Esophagus squamous epithelium (tissue), 4 donors: ENCODE measurements at regions not wholly inside any gene's neighbourhood (a gene's known extent, or its start where the extent isn't known, plus 50 kb on each side); places are given as distances from the start of the nearest gene placed in this dataset.

Source experiments
- POLR2A ChIP-seq, 4 donors: fragments of 450-650 bp; IDR thresholded peaks; one replicate each; pipeline ENCODE4 v1.6.1; 2017; ENCODE audit warnings: antibody characterized with exemption in 4 of 4, mild to moderate bottlenecking in 4 of 4, moderate library complexity in 3 of 4
- TF ChIP-seq, protein P1 (sequence below), 6 experiments: fragments of 450-650 bp in 4 of 6; fragments of 200-600 bp in 2 of 6; sonication (generic) in 2 of 6; IDR thresholded peaks; one replicate each; pipeline ENCODE4 v1.5.1; 2016 to 2019; ENCODE audit warnings: antibody characterized with exemption in 6 of 6, mild to moderate bottlenecking in 4 of 6, moderate library complexity in 4 of 6

GRCh38 chr12:111089616-111090015 is 169.2 kb upstream of the MYL2 start:
- TF ChIP-seq, protein P1, sequence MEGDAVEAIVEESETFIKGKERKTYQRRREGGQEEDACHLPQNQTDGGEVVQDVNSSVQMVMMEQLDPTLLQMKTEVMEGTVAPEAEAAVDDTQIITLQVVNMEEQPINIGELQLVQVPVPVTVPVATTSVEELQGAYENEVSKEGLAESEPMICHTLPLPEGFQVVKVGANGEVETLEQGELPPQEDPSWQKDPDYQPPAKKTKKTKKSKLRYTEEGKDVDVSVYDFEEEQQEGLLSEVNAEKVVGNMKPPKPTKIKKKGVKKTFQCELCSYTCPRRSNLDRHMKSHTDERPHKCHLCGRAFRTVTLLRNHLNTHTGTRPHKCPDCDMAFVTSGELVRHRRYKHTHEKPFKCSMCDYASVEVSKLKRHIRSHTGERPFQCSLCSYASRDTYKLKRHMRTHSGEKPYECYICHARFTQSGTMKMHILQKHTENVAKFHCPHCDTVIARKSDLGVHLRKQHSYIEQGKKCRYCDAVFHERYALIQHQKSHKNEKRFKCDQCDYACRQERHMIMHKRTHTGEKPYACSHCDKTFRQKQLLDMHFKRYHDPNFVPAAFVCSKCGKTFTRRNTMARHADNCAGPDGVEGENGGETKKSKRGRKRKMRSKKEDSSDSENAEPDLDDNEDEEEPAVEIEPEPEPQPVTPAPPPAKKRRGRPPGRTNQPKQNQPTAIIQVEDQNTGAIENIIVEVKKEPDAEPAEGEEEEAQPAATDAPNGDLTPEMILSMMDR (IDR thresholded peaks at IDR 0.05), result no peak
- TF ChIP-seq POLR2A (IDR thresholded peaks at IDR 0.05), result no peak
